C4-2B (cell line): ENCODE measurements at regions not wholly inside any gene's neighbourhood (a gene's known extent, or its start where the extent isn't known, plus 50 kb on each side); places are given as distances from the start of the nearest gene placed in this dataset.

Source experiments
- H3K27ac ChIP-seq: fragments of 450-650 bp; 2 replicates; pipeline ENCODE4 v1.5.1; 2017
- CTCF ChIP-seq: fragments of 450-650 bp; conservative IDR thresholded peaks from 2 replicates; pipeline ENCODE4 v1.5.1; 2017; ENCODE audit warnings: mild to moderate bottlenecking
- ZFX ChIP-seq: fragments of 450-650 bp; IDR thresholded peaks from 2 replicates; pipeline ENCODE4 v1.6.1; 2017

GRCh38 chr7:20562461-20562860 is 53.0 kb upstream of the ABCB5 start:
- TF ChIP-seq ZFX = no peak
- TF ChIP-seq CTCF = no peak
- H3K27ac ChIP-seq = no peak overlapping the region
